ENCODE measurements at regions not wholly inside any gene's neighbourhood (a gene's known extent, or its start where the extent isn't known, plus 50 kb on each side); places are given as distances from the start of the nearest gene placed in this dataset.

GRCh38 chr16:16879567-16880251 is 500.8 kb downstream of the NPIPA7 start:
- ATAC-seq = no peak
- CTCF ChIA-PET = interaction anchor here (1.3 to 3.1 kb wide), 2 partner anchors 15 to 18 kb away, joined by 4 to 16 read pairs; no protein-coding TSS in a partner anchor

More at GRCh38 chr16:16879567-16880251, 500.8 kb downstream of the NPIPA7 start:
- no peaks in the 10 kb centered on the region for H3K9me3 Mint-ChIP-seq
- DNase-seq (ENCODE audit: low spot score) = no peak
- POLR2A ChIA-PET = no interaction called here
- peaks cover 42% of the 10 kb centered on the region for H3K4me1 Mint-ChIP-seq
- no peaks in the 10 kb centered on the region; the same call in 1 of the 2 replicates for H3K27me3 Mint-ChIP-seq (ENCODE audit: low read depth)
- H3K27ac Mint-ChIP-seq = no peak overlapping the region
- no peak overlapping the region for H3K4me3 Mint-ChIP-seq
- no peak for TF ChIP-seq ZBTB43 (CRISPR knock-in tag; IDR thresholded peaks at IDR 0.05)
- TF ChIP-seq JAZF1 (CRISPR knock-in tag; IDR thresholded peaks at IDR 0.05) = no peak
- no peak for TF ChIP-seq ZNF532 (CRISPR knock-in tag; IDR thresholded peaks at IDR 0.05; ENCODE audit: borderline replicate concordance)
- TF ChIP-seq SOX15 (CRISPR knock-in tag; IDR thresholded peaks at IDR 0.05) = no peak
- no peak for TF ChIP-seq ZNF232 (CRISPR knock-in tag; IDR thresholded peaks at IDR 0.05)
- TF ChIP-seq ZNF263 (CRISPR knock-in tag; IDR thresholded peaks at IDR 0.05; ENCODE audit: low read depth) = no peak
- TF ChIP-seq ARID4B (CRISPR knock-in tag; IDR thresholded peaks at IDR 0.05; ENCODE audit: borderline replicate concordance) = no peak
- TF ChIP-seq OVOL2 (CRISPR knock-in tag; IDR thresholded peaks at IDR 0.05; ENCODE audit: borderline replicate concordance) = no peak
- TF ChIP-seq MYBL2 (CRISPR knock-in tag; IDR thresholded peaks at IDR 0.05) = no peak
- no peak for TF ChIP-seq GTF2I (CRISPR knock-in tag; conservative IDR thresholded peaks at IDR 0.05)
- no peak for TF ChIP-seq FOXP1 (CRISPR knock-in tag; IDR thresholded peaks at IDR 0.05; ENCODE audit: borderline replicate concordance)
- TF ChIP-seq ZMAT4 (CRISPR knock-in tag; IDR thresholded peaks at IDR 0.05) = no peak
- no peaks in the 10 kb centered on the region for H3K36me3 Mint-ChIP-seq

Data from WTC11 (cell line).